Loucy (cell line): ENCODE measurements at regions not wholly inside any gene's neighbourhood (a gene's known extent, or its start where the extent isn't known, plus 50 kb on each side); places are given as distances from the start of the nearest gene placed in this dataset.

Source experiments
- CTCF ChIP-seq: fragments of 200-600 bp; sonication (generic); conservative IDR thresholded peaks from 2 replicates; pipeline ENCODE4 v1.5.1; 2014; ENCODE audit warnings: mild to moderate bottlenecking, antibody characterized with exemption, low read length
- EZH2phosphoT487 ChIP-seq: fragments of 200-600 bp; IDR thresholded peaks from 2 replicates; pipeline ENCODE4 v1.6.1; 2018; ENCODE audit warnings: antibody characterized with exemption, mild to moderate bottlenecking, moderate library complexity, borderline replicate concordance

GRCh38 chr12:67916266-67916970, 72.8 kb upstream of the IFNG-AS1 start:
- TF ChIP-seq CTCF (no peak), EZH2phosphoT487 (no peak)
